ENCODE measurements at regions not wholly inside any gene's neighbourhood (a gene's known extent, or its start where the extent isn't known, plus 50 kb on each side); places are given as distances from the start of the nearest gene placed in this dataset.
"Not testable (repeated sequence)": the region's sequence is repeated elsewhere in the genome, so short reads cannot be mapped to it uniquely, and the experiment has no call there.

DNA sequence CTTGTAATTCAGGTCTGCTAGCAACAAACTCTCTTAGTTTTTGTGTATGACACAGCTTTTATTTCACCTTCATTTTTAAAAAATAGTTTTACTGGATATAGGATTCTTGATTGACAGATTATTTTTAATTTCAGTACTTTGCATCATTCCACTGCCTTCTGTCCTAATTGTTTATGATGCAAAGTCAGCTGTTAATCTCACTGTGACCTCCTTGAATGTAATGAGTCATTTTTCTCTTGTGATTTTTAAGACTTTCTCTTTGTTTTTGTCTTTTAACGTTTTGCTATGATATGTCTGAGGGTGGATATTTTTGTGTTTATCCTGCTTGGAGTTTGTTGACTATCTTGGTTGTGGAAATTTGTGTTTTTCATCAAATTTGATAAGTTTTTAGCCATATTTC, 126.3 kb upstream of the FBXO33 start:
- Histone ChIP-seq H3K27ac (ENCODE audit: low read depth, low read length) (no peak overlapping the region), H3K4me3 (ENCODE audit: low read depth in 1 of 5, low read length in 5 of 5) (no peak overlapping the region), H3K9me3 (ENCODE audit: control insufficient read depth in 5 of 5, low read length in 5 of 5) (peaks cover 4 to 29% (median 20%) of the 10 kb centered on the region in 5 donors), H3K9ac (ENCODE audit: low read length in 5 of 5) (no peak overlapping the region), H3K36me3 (ENCODE audit: control insufficient read depth in 5 of 5, insufficient read depth in 5 of 5, low read length in 5 of 5) (no peaks in the 10 kb centered on the region), H3K27me3 (ENCODE audit: control insufficient read depth in 5 of 5, insufficient read depth in 4 of 5, low read length in 5 of 5) (no peaks in the 10 kb centered on the region), H3K4me1 (ENCODE audit: control insufficient read depth in 5 of 5, insufficient read depth in 5 of 5, low read length in 5 of 5) (no peaks in the 10 kb centered on the region)

DNA sequence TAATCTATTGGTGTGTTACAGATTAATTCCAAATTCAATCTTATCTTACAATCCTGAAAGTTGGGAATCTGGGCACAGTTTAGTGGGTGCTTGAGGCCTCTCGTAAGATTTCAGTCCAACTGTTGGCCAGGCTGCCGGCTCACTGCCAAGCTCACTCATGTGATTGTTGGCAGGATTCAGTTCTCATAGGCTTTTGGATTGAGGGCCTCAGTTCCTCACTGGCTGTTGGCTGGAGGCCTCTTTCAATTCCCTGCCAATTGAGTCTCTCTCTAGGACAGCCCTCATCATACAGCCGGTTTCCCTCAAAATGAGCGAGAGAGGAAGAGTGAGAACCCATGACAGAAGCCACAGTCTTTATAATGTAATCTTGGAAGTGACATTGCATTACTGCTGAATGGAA, 123.5 kb upstream of the FBXO33 start:
- no peak overlapping the region for H3K27ac ChIP-seq (ENCODE audit: low read depth, low read length)
- peaks cover 4 to 21% (median 17%) of the 10 kb centered on the region in 5 donors for H3K9me3 ChIP-seq (ENCODE audit: control insufficient read depth in 5 of 5, low read length in 5 of 5)
- no peak overlapping the region for H3K4me3 ChIP-seq (ENCODE audit: low read depth in 1 of 5, low read length in 5 of 5)
- no peaks in the 10 kb centered on the region for H3K36me3 ChIP-seq (ENCODE audit: control insufficient read depth in 5 of 5, insufficient read depth in 5 of 5, low read length in 5 of 5)
- no peaks in the 10 kb centered on the region for H3K4me1 ChIP-seq (ENCODE audit: control insufficient read depth in 5 of 5, insufficient read depth in 5 of 5, low read length in 5 of 5)
- H3K9ac ChIP-seq (ENCODE audit: low read length in 5 of 5): no peak overlapping the region
- no peaks in the 10 kb centered on the region for H3K27me3 ChIP-seq (ENCODE audit: control insufficient read depth in 5 of 5, insufficient read depth in 4 of 5, low read length in 5 of 5)

DNA sequence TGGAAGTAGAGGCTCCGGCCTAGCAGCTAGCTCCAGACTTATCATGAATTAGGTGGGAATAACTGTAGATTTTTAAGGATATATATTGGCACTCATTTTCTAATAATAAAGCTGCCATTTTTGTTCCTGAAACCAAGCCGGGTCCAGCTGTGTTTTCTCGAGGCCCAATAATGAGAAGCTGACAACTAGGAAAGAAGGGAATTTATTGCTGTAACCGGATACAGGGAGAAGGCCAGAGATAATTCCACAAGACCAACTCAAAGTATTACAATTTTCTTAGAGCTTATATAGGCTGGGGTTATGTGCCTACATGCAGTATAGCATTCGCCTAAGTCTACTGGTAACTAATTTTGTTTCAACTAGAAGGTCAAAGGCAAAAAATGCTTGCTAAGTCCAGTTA, 122.3 kb upstream of the FBXO33 start:
- Histone ChIP-seq H3K36me3 (ENCODE audit: control insufficient read depth in 5 of 5, insufficient read depth in 5 of 5, low read length in 5 of 5) (no peaks in the 10 kb centered on the region), H3K27ac (ENCODE audit: low read depth, low read length) (no peak overlapping the region), H3K4me1 (ENCODE audit: control insufficient read depth in 5 of 5, insufficient read depth in 5 of 5, low read length in 5 of 5) (no peaks in the 10 kb centered on the region), H3K9ac (ENCODE audit: low read length in 5 of 5) (no peak overlapping the region), H3K27me3 (ENCODE audit: control insufficient read depth in 5 of 5, insufficient read depth in 4 of 5, low read length in 5 of 5) (no peaks in the 10 kb centered on the region), H3K9me3 (ENCODE audit: control insufficient read depth in 5 of 5, low read length in 5 of 5) (peaks cover 4 to 21% (median 10%) of the 10 kb centered on the region in 5 donors), H3K4me3 (ENCODE audit: low read depth in 1 of 5, low read length in 5 of 5) (no peak overlapping the region)

DNA sequence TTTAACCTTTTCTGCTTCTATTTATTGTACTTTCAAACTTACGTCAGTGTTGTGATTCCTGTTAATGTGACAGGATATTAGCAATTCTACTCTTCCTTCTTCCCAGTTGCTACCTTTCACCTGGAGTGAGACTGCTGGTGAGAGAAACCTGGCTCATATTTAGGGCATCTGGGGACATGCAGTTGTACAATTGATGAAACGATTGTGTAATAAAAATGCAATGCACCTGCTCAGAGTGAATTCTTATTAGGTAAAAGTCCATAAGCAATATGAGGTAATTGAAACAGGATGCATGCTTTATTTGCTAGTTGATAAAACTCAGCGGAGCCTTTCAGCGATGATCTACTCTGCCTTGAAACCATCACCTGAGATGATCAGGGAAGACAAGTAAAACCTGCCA, 116.1 kb upstream of the FBXO33 start:
- H3K4me3 ChIP-seq (ENCODE audit: low read depth in 1 of 5, low read length in 5 of 5): no peak overlapping the region
- no peak overlapping the region for H3K27ac ChIP-seq (ENCODE audit: low read depth, low read length)
- peaks cover 2 to 18% (median 11%) of the 10 kb centered on the region in 5 donors for H3K9me3 ChIP-seq (ENCODE audit: control insufficient read depth in 5 of 5, low read length in 5 of 5)
- no peaks in the 10 kb centered on the region for H3K36me3 ChIP-seq (ENCODE audit: control insufficient read depth in 5 of 5, insufficient read depth in 5 of 5, low read length in 5 of 5)
- no peak overlapping the region for H3K9ac ChIP-seq (ENCODE audit: low read length in 5 of 5)
- H3K4me1 ChIP-seq (ENCODE audit: control insufficient read depth in 5 of 5, insufficient read depth in 5 of 5, low read length in 5 of 5): no peaks in the 10 kb centered on the region
- no peaks in the 10 kb centered on the region for H3K27me3 ChIP-seq (ENCODE audit: control insufficient read depth in 5 of 5, insufficient read depth in 4 of 5, low read length in 5 of 5)

DNA sequence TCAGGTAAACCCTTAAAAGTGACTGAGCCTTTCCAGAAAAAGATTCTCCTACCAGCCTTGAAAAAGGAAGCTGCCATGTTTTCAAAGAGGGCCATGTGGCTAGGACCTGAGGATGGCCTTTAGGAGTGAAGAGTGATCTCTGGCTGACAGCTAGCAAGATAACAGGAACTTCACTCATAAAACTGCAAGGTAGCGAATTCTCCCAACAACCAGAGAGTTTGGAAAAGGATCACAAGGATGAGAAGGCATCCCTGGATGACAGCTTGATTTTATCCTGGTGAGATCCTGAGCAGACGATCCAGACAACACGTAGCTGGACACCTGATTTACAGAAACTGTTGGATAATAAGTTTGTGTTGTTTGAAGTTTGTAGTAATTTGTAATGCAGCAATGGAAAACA, 115.6 kb upstream of the FBXO33 start:
- no peaks in the 10 kb centered on the region for H3K27me3 ChIP-seq (ENCODE audit: control insufficient read depth in 5 of 5, insufficient read depth in 4 of 5, low read length in 5 of 5)
- peaks cover 2 to 22% (median 13%) of the 10 kb centered on the region in 5 donors for H3K9me3 ChIP-seq (ENCODE audit: control insufficient read depth in 5 of 5, low read length in 5 of 5)

DNA sequence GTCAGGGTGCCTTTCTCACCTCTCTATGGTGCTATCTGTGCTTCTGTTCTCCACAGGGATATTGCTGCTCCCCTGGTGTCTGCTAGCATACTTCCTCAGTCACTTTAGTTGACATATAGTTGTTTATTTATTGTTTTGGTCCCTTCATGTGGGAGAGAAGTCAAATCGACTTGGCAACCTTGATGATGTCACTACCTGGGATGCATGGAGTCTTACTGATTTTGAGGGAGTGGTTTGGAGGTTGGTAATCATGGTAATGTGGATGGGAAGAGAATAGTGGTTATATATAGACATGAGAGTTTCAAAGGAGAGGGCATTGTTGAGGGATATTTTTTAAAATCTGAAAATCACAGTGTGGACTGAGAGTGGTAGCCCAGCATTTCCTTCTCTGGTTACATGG, 73.6 kb upstream of the FBXO33 start:
- no peaks in the 10 kb centered on the region for H3K36me3 ChIP-seq (ENCODE audit: control insufficient read depth in 5 of 5, insufficient read depth in 5 of 5, low read length in 5 of 5)
- H3K27me3 ChIP-seq (ENCODE audit: control insufficient read depth in 5 of 5, insufficient read depth in 4 of 5, low read length in 5 of 5): no peaks in the 10 kb centered on the region
- H3K27ac ChIP-seq (ENCODE audit: low read depth, low read length): no peak overlapping the region
- no peaks in the 10 kb centered on the region for H3K4me1 ChIP-seq (ENCODE audit: control insufficient read depth in 5 of 5, insufficient read depth in 5 of 5, low read length in 5 of 5)
- H3K9me3 ChIP-seq (ENCODE audit: control insufficient read depth in 5 of 5, low read length in 5 of 5): peaks cover 0 to 12% (median 7%) of the 10 kb centered on the region in 5 donors
- no peak overlapping the region for H3K9ac ChIP-seq (ENCODE audit: low read length in 5 of 5)
- no peak overlapping the region for H3K4me3 ChIP-seq (ENCODE audit: low read depth in 1 of 5, low read length in 5 of 5)

More for the DNA sequence above, 115.6 kb upstream of the FBXO33 start:
- H3K4me3 ChIP-seq (ENCODE audit: low read depth in 1 of 5, low read length in 5 of 5): no peak overlapping the region
- H3K9ac ChIP-seq (ENCODE audit: low read length in 5 of 5): no peak overlapping the region
- no peaks in the 10 kb centered on the region for H3K36me3 ChIP-seq (ENCODE audit: control insufficient read depth in 5 of 5, insufficient read depth in 5 of 5, low read length in 5 of 5)
- H3K4me1 ChIP-seq (ENCODE audit: control insufficient read depth in 5 of 5, insufficient read depth in 5 of 5, low read length in 5 of 5): no peaks in the 10 kb centered on the region
- no peak overlapping the region for H3K27ac ChIP-seq (ENCODE audit: low read depth, low read length)

DNA sequence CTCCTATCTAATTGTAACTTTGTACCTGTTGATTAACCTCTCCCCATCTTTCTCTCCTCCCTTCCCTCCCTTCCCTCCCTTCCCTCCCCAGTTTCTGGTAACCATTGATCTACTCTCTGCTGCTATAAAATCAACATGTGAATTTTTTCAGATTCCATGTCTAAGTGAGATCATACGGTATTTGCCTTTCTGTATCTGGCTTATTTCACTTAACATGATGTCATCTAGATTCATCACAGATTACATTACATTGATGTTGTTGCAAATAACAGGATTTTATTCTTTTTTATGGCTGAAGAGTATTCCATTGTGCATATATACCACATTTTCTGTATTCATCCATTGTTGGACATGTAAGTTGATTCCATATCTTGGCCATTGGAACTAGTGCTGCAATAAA, 68.0 kb upstream of the FBXO33 start:
- Histone ChIP-seq H3K27me3 (ENCODE audit: control insufficient read depth in 5 of 5, insufficient read depth in 4 of 5, low read length in 5 of 5) (no peaks in the 10 kb centered on the region), H3K9me3 (ENCODE audit: control insufficient read depth in 5 of 5, low read length in 5 of 5) (peaks cover 0 to 6% (median 0%) of the 10 kb centered on the region in 5 donors), H3K4me3 (ENCODE audit: low read depth in 1 of 5, low read length in 5 of 5) (no peak overlapping the region), H3K4me1 (ENCODE audit: control insufficient read depth in 5 of 5, insufficient read depth in 5 of 5, low read length in 5 of 5) (no peaks in the 10 kb centered on the region), H3K36me3 (ENCODE audit: control insufficient read depth in 5 of 5, insufficient read depth in 5 of 5, low read length in 5 of 5) (no peaks in the 10 kb centered on the region), H3K27ac (ENCODE audit: low read depth, low read length) (no peak overlapping the region), H3K9ac (ENCODE audit: low read length in 5 of 5) (no peak overlapping the region)

DNA sequence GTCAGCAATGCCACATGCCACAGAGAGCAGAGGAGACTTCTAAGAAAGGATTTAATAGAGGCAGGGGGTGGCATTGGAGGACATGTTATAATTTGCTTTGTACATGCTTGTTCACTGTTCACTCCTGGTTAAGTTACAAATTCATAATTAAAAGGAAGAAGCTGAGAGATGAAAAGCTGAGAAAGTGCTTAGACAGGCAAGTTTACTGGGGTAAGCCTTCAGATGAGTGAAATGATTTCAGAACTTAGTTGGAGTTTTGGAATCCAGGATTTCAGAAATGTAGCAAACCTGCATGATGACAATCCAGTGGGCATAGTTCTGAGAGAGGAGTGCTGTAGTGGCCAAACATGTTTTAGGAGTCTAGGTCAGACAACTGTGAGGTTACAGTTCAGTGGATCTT, 67.3 kb upstream of the FBXO33 start:
- Histone ChIP-seq H3K4me1 (ENCODE audit: control insufficient read depth in 5 of 5, insufficient read depth in 5 of 5, low read length in 5 of 5) (no peaks in the 10 kb centered on the region), H3K36me3 (ENCODE audit: control insufficient read depth in 5 of 5, insufficient read depth in 5 of 5, low read length in 5 of 5) (no peaks in the 10 kb centered on the region), H3K9ac (ENCODE audit: low read length in 5 of 5) (no peak overlapping the region), H3K27ac (ENCODE audit: low read depth, low read length) (no peak overlapping the region), H3K27me3 (ENCODE audit: control insufficient read depth in 5 of 5, insufficient read depth in 4 of 5, low read length in 5 of 5) (no peaks in the 10 kb centered on the region), H3K9me3 (ENCODE audit: control insufficient read depth in 5 of 5, low read length in 5 of 5) (peaks cover 0 to 6% (median 0%) of the 10 kb centered on the region in 5 donors), H3K4me3 (ENCODE audit: low read depth in 1 of 5, low read length in 5 of 5) (no peak overlapping the region)

DNA sequence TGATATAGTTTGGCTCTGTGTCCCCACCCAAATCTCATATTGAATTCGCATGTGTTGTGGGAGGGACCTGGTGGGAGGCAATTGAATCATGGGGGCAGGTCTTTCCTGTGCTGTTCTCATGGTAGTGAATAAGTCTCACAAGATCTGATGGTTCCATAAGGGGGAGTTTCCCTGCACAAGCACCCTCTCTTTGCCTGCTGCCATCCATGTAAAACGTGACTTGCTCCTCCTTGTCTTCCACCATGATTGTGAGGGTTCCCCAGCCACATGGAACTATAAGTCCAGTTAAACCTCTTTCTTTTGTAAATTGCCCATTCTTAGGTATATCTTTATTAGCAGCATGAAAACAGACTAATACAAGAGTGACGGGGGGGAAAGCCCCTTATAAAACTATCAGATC, 65.4 kb upstream of the FBXO33 start:
- H3K27me3 ChIP-seq (ENCODE audit: control insufficient read depth in 5 of 5, insufficient read depth in 4 of 5, low read length in 5 of 5); H3K9me3 ChIP-seq (ENCODE audit: control insufficient read depth in 5 of 5, low read length in 5 of 5); H3K4me3 ChIP-seq (ENCODE audit: low read depth in 1 of 5, low read length in 5 of 5); H3K36me3 ChIP-seq (ENCODE audit: control insufficient read depth in 5 of 5, insufficient read depth in 5 of 5, low read length in 5 of 5); H3K4me1 ChIP-seq (ENCODE audit: control insufficient read depth in 5 of 5, insufficient read depth in 5 of 5, low read length in 5 of 5); H3K27ac ChIP-seq (ENCODE audit: low read depth, low read length); H3K9ac ChIP-seq (ENCODE audit: low read length in 5 of 5): not testable (repeated sequence)

DNA sequence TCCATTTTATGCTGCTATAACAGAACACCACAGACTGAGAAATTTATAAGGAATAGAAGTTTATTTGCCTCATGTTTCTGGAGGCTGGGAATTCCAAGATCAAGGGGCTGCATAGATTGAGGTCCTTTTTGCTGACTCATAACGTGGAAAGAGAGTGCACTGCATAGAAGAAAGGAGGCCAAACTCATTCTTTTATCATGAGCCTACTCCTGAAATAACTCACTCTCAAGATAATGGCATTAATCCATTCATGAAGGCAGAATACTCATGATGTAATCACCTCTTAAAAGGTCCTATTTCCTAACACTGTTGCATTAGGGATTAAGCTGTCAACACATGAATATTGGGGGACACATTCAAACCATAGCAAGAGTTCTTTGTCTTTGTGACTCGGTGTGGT, 60.0 kb upstream of the FBXO33 start:
- Histone ChIP-seq H3K9ac (ENCODE audit: low read length in 5 of 5) (no peak overlapping the region), H3K27ac (ENCODE audit: low read depth, low read length) (no peak overlapping the region), H3K9me3 (ENCODE audit: control insufficient read depth in 5 of 5, low read length in 5 of 5) (peaks cover 0 to 6% (median 0%) of the 10 kb centered on the region in 5 donors), H3K4me3 (ENCODE audit: low read depth in 1 of 5, low read length in 5 of 5) (no peak overlapping the region), H3K4me1 (ENCODE audit: control insufficient read depth in 5 of 5, insufficient read depth in 5 of 5, low read length in 5 of 5) (peaks cover 0 to 4% (median 0%) of the 10 kb centered on the region in 5 donors), H3K36me3 (ENCODE audit: control insufficient read depth in 5 of 5, insufficient read depth in 5 of 5, low read length in 5 of 5) (no peaks in the 10 kb centered on the region), H3K27me3 (ENCODE audit: control insufficient read depth in 5 of 5, insufficient read depth in 4 of 5, low read length in 5 of 5) (no peaks in the 10 kb centered on the region)

DNA sequence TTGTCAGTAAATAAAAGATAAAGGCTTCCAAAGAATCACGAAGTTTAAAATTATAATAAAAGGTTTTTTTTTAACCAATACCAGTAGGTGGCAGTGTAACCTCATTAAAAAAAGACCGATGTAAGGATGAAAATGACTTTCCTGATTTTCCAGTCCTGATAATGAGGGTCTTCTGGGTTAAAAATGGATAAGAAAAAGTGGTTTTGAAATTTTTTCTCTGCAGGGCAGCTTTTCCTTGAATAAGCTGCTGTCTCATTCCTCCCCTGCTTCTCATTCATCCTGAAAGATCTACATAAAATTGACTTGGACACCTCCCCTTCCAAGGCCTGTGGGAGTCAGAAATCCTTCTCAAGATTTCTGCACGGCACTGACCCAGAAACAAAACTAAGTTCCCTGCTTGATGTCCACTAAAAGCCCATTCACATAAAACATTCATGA, 58.9 kb upstream of the FBXO33 start:
- peaks cover 0 to 4% (median 0%) of the 10 kb centered on the region in 5 donors for H3K4me1 ChIP-seq (ENCODE audit: control insufficient read depth in 5 of 5, insufficient read depth in 5 of 5, low read length in 5 of 5)
- H3K36me3 ChIP-seq (ENCODE audit: control insufficient read depth in 5 of 5, insufficient read depth in 5 of 5, low read length in 5 of 5): no peaks in the 10 kb centered on the region
- H3K9me3 ChIP-seq (ENCODE audit: control insufficient read depth in 5 of 5, low read length in 5 of 5): no peaks in the 10 kb centered on the region
- H3K9ac ChIP-seq (ENCODE audit: low read length in 5 of 5): no peak overlapping the region
- no peaks in the 10 kb centered on the region for H3K27me3 ChIP-seq (ENCODE audit: control insufficient read depth in 5 of 5, insufficient read depth in 4 of 5, low read length in 5 of 5)
- no peak overlapping the region for H3K4me3 ChIP-seq (ENCODE audit: low read depth in 1 of 5, low read length in 5 of 5)
- H3K27ac ChIP-seq (ENCODE audit: low read depth, low read length): no peak overlapping the region
